ENCODE measurements at regions not wholly inside any gene's neighbourhood (a gene's known extent, or its start where the extent isn't known, plus 50 kb on each side); places are given as distances from the start of the nearest gene placed in this dataset.

DNA sequence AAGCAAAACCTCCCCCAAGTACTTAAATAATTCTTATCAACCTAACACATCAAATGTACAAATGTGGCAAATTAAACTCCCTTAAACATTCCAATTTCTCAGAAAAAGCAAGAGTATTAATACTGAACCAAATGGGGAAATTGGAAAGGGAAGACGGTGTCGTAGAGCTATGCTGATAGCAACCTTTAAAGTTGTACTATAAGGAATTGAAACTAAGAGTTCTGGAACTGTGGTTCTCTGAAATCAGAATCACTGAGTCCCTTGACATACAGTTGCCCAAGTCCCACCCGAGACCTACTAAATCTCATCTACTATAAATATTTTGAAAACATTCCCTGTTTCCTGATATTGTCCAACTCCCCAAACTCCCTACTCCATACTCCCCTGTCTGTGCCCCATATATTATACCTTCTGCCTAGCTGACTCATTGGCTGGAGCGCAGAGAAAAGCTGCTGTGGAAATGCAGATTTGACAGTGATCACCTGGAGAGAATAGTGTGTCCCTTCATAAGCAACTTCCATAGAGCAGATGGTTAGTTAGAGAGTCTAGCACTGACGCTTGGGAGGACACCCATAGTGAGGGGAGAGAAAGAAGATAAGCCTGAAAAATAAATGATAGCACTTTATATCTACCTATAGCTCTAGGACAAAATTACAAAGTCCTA is 51.4 kb upstream of the ITM2B start:
- H3K4me3 ChIP-seq (ENCODE audit: low read depth in 2 of 2, low read length in 1 of 2) = no peak overlapping the region
- no peaks in the 10 kb centered on the region for H3K9me3 ChIP-seq
- no peaks in the 10 kb centered on the region for H3K36me3 ChIP-seq (replicated peaks in 1 of 2; ENCODE audit: control insufficient read depth in 1 of 2, insufficient read depth in 2 of 2, low read length in 1 of 2)
- H3F3A ChIP-seq (replicated peaks; ENCODE audit: insufficient read depth) = no peaks in the 10 kb centered on the region
- H3K27ac ChIP-seq (ENCODE audit: low read depth in 2 of 2, low read length in 1 of 2) = no peak overlapping the region
- no peak overlapping the region for H3K9ac ChIP-seq
- H3K27me3 ChIP-seq (ENCODE audit: insufficient read depth) = no peaks in the 10 kb centered on the region
- 71% methylated on average over 5 of the region's 5 CpGs for WGBS (ENCODE audit: low lambda C conversion rate)
- no peaks in the 10 kb centered on the region for H3K4me1 ChIP-seq (ENCODE audit: control insufficient read depth in 1 of 2, insufficient read depth in 2 of 2, low read depth in 1 of 2, low read length in 1 of 2)
- DNase-seq = no peak
- CTCF ChIA-PET = interaction anchor here (1.2 kb wide), 1 partner anchor 20 kb away, joined by 3 read pairs; no protein-coding TSS in a partner anchor
- no peaks in the 10 kb centered on the region for H3K9me2 ChIP-seq
- no peak overlapping the region for H2AFZ ChIP-seq (ENCODE audit: low read depth)
- no peaks in the 10 kb centered on the region for H3K79me2 ChIP-seq (ENCODE audit: insufficient read depth)
- POLR2A ChIA-PET = no interaction called here
- H4K20me1 ChIP-seq (ENCODE audit: insufficient read depth) = no peaks in the 10 kb centered on the region
- TF ChIP-seq GATA2 (CRISPR knock-in tag; IDR thresholded peaks at IDR 0.05) (no peak), POLR2AphosphoS5 (IDR thresholded peaks at IDR 0.05; ENCODE audit: low read depth, low read length) (no peak), RAD21 (IDR thresholded peaks at IDR 0.05; ENCODE audit: low read length) (no peak), TCF12 (IDR thresholded peaks at IDR 0.05) (no peak), MEF2A (IDR thresholded peaks at IDR 0.05; ENCODE audit: borderline replicate concordance, low read depth) (no peak), SIN3A (IDR thresholded peaks at IDR 0.05; ENCODE audit: borderline replicate concordance, low read depth, low read length) (no peak), YY1 (IDR thresholded peaks at IDR 0.05; ENCODE audit: low read depth) (no peak), RFX5 (IDR thresholded peaks at IDR 0.05; ENCODE audit: low read length) (no peak), EZH2phosphoT487 (IDR thresholded peaks at IDR 0.05; ENCODE audit: borderline replicate concordance, low read depth) (no peak), FOXJ3 (CRISPR knock-in tag; IDR thresholded peaks at IDR 0.05) (no peak), FOSL2 (IDR thresholded peaks at IDR 0.05; ENCODE audit: borderline replicate concordance, low read depth) (no peak), TAF1 (IDR thresholded peaks at IDR 0.05; ENCODE audit: borderline replicate concordance, low read depth, low read length) (no peak), TEAD4 (IDR thresholded peaks at IDR 0.05; ENCODE audit: borderline replicate concordance, insufficient read depth) (no peak), GABPA (IDR thresholded peaks at IDR 0.05; ENCODE audit: low read depth) (no peak), FOXM1 (IDR thresholded peaks at IDR 0.05; ENCODE audit: low read depth) (no peak)
- TF ChIP-seq, protein P1, sequence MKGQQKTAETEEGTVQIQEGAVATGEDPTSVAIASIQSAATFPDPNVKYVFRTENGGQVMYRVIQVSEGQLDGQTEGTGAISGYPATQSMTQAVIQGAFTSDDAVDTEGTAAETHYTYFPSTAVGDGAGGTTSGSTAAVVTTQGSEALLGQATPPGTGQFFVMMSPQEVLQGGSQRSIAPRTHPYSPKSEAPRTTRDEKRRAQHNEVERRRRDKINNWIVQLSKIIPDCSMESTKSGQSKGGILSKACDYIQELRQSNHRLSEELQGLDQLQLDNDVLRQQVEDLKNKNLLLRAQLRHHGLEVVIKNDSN (IDR thresholded peaks at IDR 0.05; ENCODE audit: borderline replicate concordance, low read depth) = no peak
- TF ChIP-seq, protein P2, sequence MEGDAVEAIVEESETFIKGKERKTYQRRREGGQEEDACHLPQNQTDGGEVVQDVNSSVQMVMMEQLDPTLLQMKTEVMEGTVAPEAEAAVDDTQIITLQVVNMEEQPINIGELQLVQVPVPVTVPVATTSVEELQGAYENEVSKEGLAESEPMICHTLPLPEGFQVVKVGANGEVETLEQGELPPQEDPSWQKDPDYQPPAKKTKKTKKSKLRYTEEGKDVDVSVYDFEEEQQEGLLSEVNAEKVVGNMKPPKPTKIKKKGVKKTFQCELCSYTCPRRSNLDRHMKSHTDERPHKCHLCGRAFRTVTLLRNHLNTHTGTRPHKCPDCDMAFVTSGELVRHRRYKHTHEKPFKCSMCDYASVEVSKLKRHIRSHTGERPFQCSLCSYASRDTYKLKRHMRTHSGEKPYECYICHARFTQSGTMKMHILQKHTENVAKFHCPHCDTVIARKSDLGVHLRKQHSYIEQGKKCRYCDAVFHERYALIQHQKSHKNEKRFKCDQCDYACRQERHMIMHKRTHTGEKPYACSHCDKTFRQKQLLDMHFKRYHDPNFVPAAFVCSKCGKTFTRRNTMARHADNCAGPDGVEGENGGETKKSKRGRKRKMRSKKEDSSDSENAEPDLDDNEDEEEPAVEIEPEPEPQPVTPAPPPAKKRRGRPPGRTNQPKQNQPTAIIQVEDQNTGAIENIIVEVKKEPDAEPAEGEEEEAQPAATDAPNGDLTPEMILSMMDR (IDR thresholded peaks at IDR 0.05) = no peak
- TF ChIP-seq, protein P3, sequence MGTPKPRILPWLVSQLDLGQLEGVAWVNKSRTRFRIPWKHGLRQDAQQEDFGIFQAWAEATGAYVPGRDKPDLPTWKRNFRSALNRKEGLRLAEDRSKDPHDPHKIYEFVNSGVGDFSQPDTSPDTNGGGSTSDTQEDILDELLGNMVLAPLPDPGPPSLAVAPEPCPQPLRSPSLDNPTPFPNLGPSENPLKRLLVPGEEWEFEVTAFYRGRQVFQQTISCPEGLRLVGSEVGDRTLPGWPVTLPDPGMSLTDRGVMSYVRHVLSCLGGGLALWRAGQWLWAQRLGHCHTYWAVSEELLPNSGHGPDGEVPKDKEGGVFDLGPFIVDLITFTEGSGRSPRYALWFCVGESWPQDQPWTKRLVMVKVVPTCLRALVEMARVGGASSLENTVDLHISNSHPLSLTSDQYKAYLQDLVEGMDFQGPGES (IDR thresholded peaks at IDR 0.05; ENCODE audit: low read depth, low read length) = no peak
- TF ChIP-seq, protein P4, sequence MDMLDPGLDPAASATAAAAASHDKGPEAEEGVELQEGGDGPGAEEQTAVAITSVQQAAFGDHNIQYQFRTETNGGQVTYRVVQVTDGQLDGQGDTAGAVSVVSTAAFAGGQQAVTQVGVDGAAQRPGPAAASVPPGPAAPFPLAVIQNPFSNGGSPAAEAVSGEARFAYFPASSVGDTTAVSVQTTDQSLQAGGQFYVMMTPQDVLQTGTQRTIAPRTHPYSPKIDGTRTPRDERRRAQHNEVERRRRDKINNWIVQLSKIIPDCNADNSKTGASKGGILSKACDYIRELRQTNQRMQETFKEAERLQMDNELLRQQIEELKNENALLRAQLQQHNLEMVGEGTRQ (IDR thresholded peaks at IDR 0.05; ENCODE audit: borderline replicate concordance, low read depth, low read length) = no peak
- TF ChIP-seq, protein P5, sequence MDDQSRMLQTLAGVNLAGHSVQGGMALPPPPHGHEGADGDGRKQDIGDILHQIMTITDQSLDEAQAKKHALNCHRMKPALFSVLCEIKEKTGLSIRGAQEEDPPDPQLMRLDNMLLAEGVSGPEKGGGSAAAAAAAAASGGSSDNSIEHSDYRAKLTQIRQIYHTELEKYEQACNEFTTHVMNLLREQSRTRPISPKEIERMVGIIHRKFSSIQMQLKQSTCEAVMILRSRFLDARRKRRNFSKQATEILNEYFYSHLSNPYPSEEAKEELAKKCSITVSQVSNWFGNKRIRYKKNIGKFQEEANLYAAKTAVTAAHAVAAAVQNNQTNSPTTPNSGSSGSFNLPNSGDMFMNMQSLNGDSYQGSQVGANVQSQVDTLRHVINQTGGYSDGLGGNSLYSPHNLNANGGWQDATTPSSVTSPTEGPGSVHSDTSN (IDR thresholded peaks at IDR 0.05) = no peak
- H3K4me2 ChIP-seq = no peak overlapping the region
